ENCODE measurements at regions not wholly inside any gene's neighbourhood (a gene's known extent, or its start where the extent isn't known, plus 50 kb on each side); places are given as distances from the start of the nearest gene placed in this dataset.

- Histone ChIP-seq H3K9ac (ENCODE audit: low read length in 3 of 3) (no peak overlapping the region), H3K4me1 (ENCODE audit: control insufficient read depth in 2 of 3, insufficient read depth in 2 of 3, low read depth in 1 of 3, low read length in 3 of 3) (no peaks in the 10 kb centered on the region), H3K27me3 (ENCODE audit: control insufficient read depth, insufficient read depth, low read length) (no peaks in the 10 kb centered on the region), H3K36me3 (ENCODE audit: control insufficient read depth in 2 of 3, insufficient read depth in 3 of 3, low read length in 3 of 3) (peaks cover 0 to 3% (median 0%) of the 10 kb centered on the region in 3 donors), H3K27ac (ENCODE audit: low read depth in 2 of 2, low read length in 2 of 2) (no peak overlapping the region), H3K4me3 (ENCODE audit: low read length in 3 of 3) (no peak overlapping the region), H3K9me3 (ENCODE audit: control insufficient read depth in 2 of 3, insufficient read depth in 1 of 3, low read length in 3 of 3) (no peaks in the 10 kb centered on the region)
- FAIRE-seq: no peak
- DNase-seq: no peak
- intact Hi-C loops (cut with DNase I): no loop called here
- TF ChIP-seq, protein P1, sequence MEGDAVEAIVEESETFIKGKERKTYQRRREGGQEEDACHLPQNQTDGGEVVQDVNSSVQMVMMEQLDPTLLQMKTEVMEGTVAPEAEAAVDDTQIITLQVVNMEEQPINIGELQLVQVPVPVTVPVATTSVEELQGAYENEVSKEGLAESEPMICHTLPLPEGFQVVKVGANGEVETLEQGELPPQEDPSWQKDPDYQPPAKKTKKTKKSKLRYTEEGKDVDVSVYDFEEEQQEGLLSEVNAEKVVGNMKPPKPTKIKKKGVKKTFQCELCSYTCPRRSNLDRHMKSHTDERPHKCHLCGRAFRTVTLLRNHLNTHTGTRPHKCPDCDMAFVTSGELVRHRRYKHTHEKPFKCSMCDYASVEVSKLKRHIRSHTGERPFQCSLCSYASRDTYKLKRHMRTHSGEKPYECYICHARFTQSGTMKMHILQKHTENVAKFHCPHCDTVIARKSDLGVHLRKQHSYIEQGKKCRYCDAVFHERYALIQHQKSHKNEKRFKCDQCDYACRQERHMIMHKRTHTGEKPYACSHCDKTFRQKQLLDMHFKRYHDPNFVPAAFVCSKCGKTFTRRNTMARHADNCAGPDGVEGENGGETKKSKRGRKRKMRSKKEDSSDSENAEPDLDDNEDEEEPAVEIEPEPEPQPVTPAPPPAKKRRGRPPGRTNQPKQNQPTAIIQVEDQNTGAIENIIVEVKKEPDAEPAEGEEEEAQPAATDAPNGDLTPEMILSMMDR (IDR thresholded peaks at IDR 0.05; ENCODE audit: borderline replicate concordance, extremely low read depth, insufficient read depth): no peak
Measured at GRCh38 chr10:28060031-28060607, 61.2 kb upstream of the ODAD2 start.

GRCh38 chr10:28058746-28059145, 59.9 kb upstream of the ODAD2 start:
- Histone ChIP-seq H3K9me3 (ENCODE audit: control insufficient read depth in 2 of 3, insufficient read depth in 1 of 3, low read length in 3 of 3) (no peaks in the 10 kb centered on the region), H3K27ac (ENCODE audit: low read depth in 2 of 2, low read length in 2 of 2) (no peak overlapping the region), H3K4me3 (ENCODE audit: low read length in 3 of 3) (no peak overlapping the region), H3K9ac (ENCODE audit: low read length in 3 of 3) (no peak overlapping the region), H3K36me3 (ENCODE audit: control insufficient read depth in 2 of 3, insufficient read depth in 3 of 3, low read length in 3 of 3) (peaks cover 0 to 3% (median 0%) of the 10 kb centered on the region in 3 donors), H3K4me1 (ENCODE audit: control insufficient read depth in 2 of 3, insufficient read depth in 2 of 3, low read depth in 1 of 3, low read length in 3 of 3) (no peaks in the 10 kb centered on the region), H3K27me3 (ENCODE audit: control insufficient read depth, insufficient read depth, low read length) (no peaks in the 10 kb centered on the region)
- TF ChIP-seq, protein P1 (IDR thresholded peaks at IDR 0.05; ENCODE audit: borderline replicate concordance, extremely low read depth, insufficient read depth): no peak
- DNase-seq: no peak
- intact Hi-C loops (cut with DNase I): no loop called here
- FAIRE-seq: no peak

DNA sequence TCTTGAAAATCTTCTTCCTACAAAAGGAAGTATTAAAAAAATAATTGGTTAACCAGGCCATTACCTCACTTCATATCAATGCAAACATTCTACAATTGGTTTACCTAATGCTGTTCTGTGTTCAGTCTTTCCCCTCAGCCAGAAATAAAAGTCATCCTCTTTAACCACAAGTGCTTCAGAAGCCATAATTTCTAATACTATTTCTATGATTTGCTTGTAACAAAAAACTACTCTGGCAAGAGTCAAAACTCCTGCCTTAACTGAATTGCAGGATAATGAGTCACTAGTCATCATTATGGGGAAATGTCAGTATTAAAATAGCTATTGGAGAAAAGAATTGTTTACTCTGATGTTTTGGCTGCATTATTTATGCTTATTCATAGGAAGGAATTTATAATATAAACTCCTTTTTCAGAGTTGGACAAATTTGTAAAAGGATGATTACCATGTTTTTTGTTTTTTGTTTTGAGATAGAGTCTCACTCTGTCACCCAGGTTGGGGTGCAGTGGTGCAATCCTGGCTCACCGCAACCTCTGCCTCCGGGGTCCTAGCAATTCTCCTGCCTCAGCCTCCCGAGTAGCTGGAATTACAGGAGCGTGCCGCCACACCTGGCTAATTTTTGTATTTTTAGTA, 55.5 kb upstream of the ODAD2 start:
- Histone ChIP-seq H3K27me3 (ENCODE audit: control insufficient read depth, insufficient read depth, low read length) (no peaks in the 10 kb centered on the region), H3K9me3 (ENCODE audit: control insufficient read depth in 2 of 3, insufficient read depth in 1 of 3, low read length in 3 of 3) (no peaks in the 10 kb centered on the region), H3K36me3 (ENCODE audit: control insufficient read depth in 2 of 3, insufficient read depth in 3 of 3, low read length in 3 of 3) (peaks cover 0 to 3% (median 0%) of the 10 kb centered on the region in 3 donors), H3K27ac (ENCODE audit: low read depth in 2 of 2, low read length in 2 of 2) (no peak overlapping the region), H3K9ac (ENCODE audit: low read length in 3 of 3) (no peak overlapping the region), H3K4me3 (ENCODE audit: low read length in 3 of 3) (no peak overlapping the region), H3K4me1 (ENCODE audit: control insufficient read depth in 2 of 3, insufficient read depth in 2 of 3, low read depth in 1 of 3, low read length in 3 of 3) (no peaks in the 10 kb centered on the region)
- TF ChIP-seq, protein P1 (IDR thresholded peaks at IDR 0.05; ENCODE audit: borderline replicate concordance, extremely low read depth, insufficient read depth): no peak
- DNase-seq (no peak), FAIRE-seq (no peak)
- intact Hi-C loops (cut with DNase I): no loop called here
